K562 (cell line): ENCODE measurements at regions not wholly inside any gene's neighbourhood (a gene's known extent, or its start where the extent isn't known, plus 50 kb on each side); places are given as distances from the start of the nearest gene placed in this dataset.

Source experiments
- ATAC-seq: fragments of 200-7000 bp; cut with Tn5 transposase; 3 replicates; pipeline ENCODE4 v1.9.1; 2020; ENCODE audit warnings: moderate library complexity
- BruUV-seq: library from RNA; stranded (reverse); fragments of 400-500 nt; replicated peaks from 2 replicates; lab custom pipeline; 2021; lab: Mats Ljungman, UMichigan
- CTCF ChIA-PET: fragments of 300-600 bp; formaldehyde crosslinking; extraction: SDS; loops from one replicate; lab custom pipeline; 2021; ENCODE audit warnings: low intra/inter-chr PET ratio; lab: Yijun Ruan, JAX
- POLR2A ChIA-PET: fragments of 300-600, 350-650 bp; sonication (Branson Sonifier 250); formaldehyde crosslinking; extraction: SDS; loops from one replicate; lab custom pipeline; 2021; ENCODE audit warnings: antibody characterized with exemption, inconsistent platforms; lab: Yijun Ruan, JAX
- DNase-seq, 4 experiments: peaks; one replicate each; pipeline versions ENCODE4 v3.0.0 to v3.0.0-alpha.2; 2011 to 2018; ENCODE audit warnings: low spot score in 3 of 4, mixed read lengths in 3 of 4; ENCODE audit errors: extremely low read depth in 1 of 4
- FAIRE-seq: peaks from 2 replicates; lab custom pipeline; 2011; peaks lifted over from hg19 to GRCh38; lab: Jason Lieb, UNC
- H2AFZ ChIP-seq: 2 replicates; pipeline ENCODE4 v1.6.0; 2011; ENCODE audit warnings: low read depth, low read length, control low read depth, inconsistent platforms
- H3K27ac ChIP-seq: fragments of 200-600 bp; 3 replicates; pipeline ENCODE4 v1.8.0; 2011; ENCODE audit warnings: low read depth, mild to moderate bottlenecking, control low read depth, inconsistent platforms, low read length, moderate library complexity, mixed read lengths; ENCODE audit errors: extremely low read depth
- H3K27me3 ChIP-seq, 2 experiments: fragments of 300-600 bp in 1 of 2; 2 replicates in 1 of 2; 3 replicates in 1 of 2; pipeline versions ENCODE4 v1.6.0 to v1.8.0; 2011; ENCODE audit warnings: inconsistent platforms in 2 of 2, low read length in 2 of 2, mild to moderate bottlenecking in 1 of 2, mixed read lengths in 1 of 2, moderate library complexity in 1 of 2; ENCODE audit not compliant: control insufficient read depth in 2 of 2, insufficient read depth in 2 of 2
- H3K36me3 ChIP-seq: fragments of 300-600 bp; 3 replicates; pipeline ENCODE4 v1.8.0; 2011; ENCODE audit warnings: mild to moderate bottlenecking, low read length, inconsistent platforms; ENCODE audit not compliant: control insufficient read depth, insufficient read depth
- H3K4me1 ChIP-seq, 2 experiments: fragments of 200-600 bp in 1 of 2; replicated peaks in 1 of 2; 2 replicates in 1 of 2; 3 replicates in 1 of 2; pipeline versions ENCODE4 v1.5.1 to v1.8.0; 2011; ENCODE audit warnings: inconsistent platforms in 2 of 2, low read length in 2 of 2, mild to moderate bottlenecking in 1 of 2, mixed read lengths in 1 of 2, moderate library complexity in 1 of 2; ENCODE audit not compliant: control insufficient read depth in 2 of 2, insufficient read depth in 2 of 2
- H3K4me2 ChIP-seq: 2 replicates; pipeline ENCODE4 v1.6.1; 2011; ENCODE audit warnings: low read length, control low read depth, inconsistent platforms, mixed read lengths; ENCODE audit not compliant: insufficient read depth
- H3K4me3 ChIP-seq: fragments of 200-600 bp; sonication (generic), shearing (Covaris generic); 2 replicates; pipeline ENCODE4 v1.5.1; 2016; ENCODE audit warnings: control low read depth, inconsistent platforms
- H3K79me2 ChIP-seq: fragments of 200-600 bp; 3 replicates; pipeline ENCODE4 v1.8.0; 2011; ENCODE audit warnings: low read length, inconsistent platforms; ENCODE audit not compliant: control insufficient read depth, insufficient read depth
- H3K9ac ChIP-seq, 2 experiments: 2 replicates each; pipeline versions ENCODE4 v1.6.0 to v1.6.1; 2011; ENCODE audit warnings: low read depth in 2 of 2, low read length in 2 of 2, control low read depth in 1 of 2, inconsistent platforms in 1 of 2, mild to moderate bottlenecking in 1 of 2, mixed read lengths in 1 of 2; ENCODE audit not compliant: insufficient read depth in 1 of 2
- H3K9me1 ChIP-seq: one replicate; pipeline ENCODE4 v1.6.0; 2011; ENCODE audit warnings: inconsistent platforms, mild to moderate bottlenecking, low read length, moderate library complexity; ENCODE audit not compliant: control insufficient read depth, insufficient read depth
- H3K9me3 ChIP-seq: replicated peaks from 2 replicates; pipeline ENCODE4 v1.5.1; 2011; ENCODE audit warnings: low read depth, low read length, inconsistent platforms; ENCODE audit not compliant: control insufficient read depth, insufficient read depth
- H4K20me1 ChIP-seq: replicated peaks from 2 replicates; pipeline ENCODE4 v1.6.1; 2011; ENCODE audit warnings: low read length, inconsistent platforms, mixed read lengths; ENCODE audit not compliant: control insufficient read depth, insufficient read depth
- ATF7 ChIP-seq: fragments of 450-650 bp; IDR thresholded peaks from 2 replicates; pipeline ENCODE4 v1.7.1; 2014; ENCODE audit warnings: mild to moderate bottlenecking, moderate library complexity
- HNRNPK ChIP-seq: fragments of 200-400 bp; formaldehyde crosslinking; IDR thresholded peaks from one replicate; pipeline ENCODE4 v1.6.1; 2018; ENCODE audit warnings: mild to moderate bottlenecking, low read depth, low read length; ENCODE audit not compliant: poor library complexity, severe bottlenecking
- RBM15 ChIP-seq: fragments of 200-400 bp; formaldehyde crosslinking; IDR thresholded peaks from 2 replicates; pipeline ENCODE4 v1.6.1; 2018; ENCODE audit warnings: mild to moderate bottlenecking, low read length, moderate library complexity; ENCODE audit not compliant: insufficient read depth
- TEAD2 ChIP-seq: fragments of 450-650 bp; IDR thresholded peaks from 2 replicates; pipeline ENCODE4 v1.6.1; 2016; ENCODE audit warnings: missing genetic modification characterization, control low read depth, missing compliant biosample characterization
- ZC3H8 ChIP-seq: fragments of 450-650 bp; IDR thresholded peaks from 2 replicates; pipeline ENCODE4 v1.6.1; 2017
- ZNF121 ChIP-seq: sonication (generic); formaldehyde crosslinking; conservative IDR thresholded peaks from 2 replicates; pipeline ENCODE4 v1.8.0; 2022; ENCODE audit warnings: missing genetic modification reagents
- ZNF778 ChIP-seq: fragments of 450-650 bp; formaldehyde crosslinking; IDR thresholded peaks from 2 replicates; pipeline ENCODE4 v1.4.0; 2020; ENCODE audit warnings: mild to moderate bottlenecking, moderate library complexity
- WGBS: fragments of 100-300 bp; shearing (Covaris generic); methylation state at CpG from one replicate; pipeline ENCODE4 v1.1.6; 2016; ENCODE audit warnings: low coverage, mixed read lengths; ENCODE audit not compliant: insufficient coverage; ENCODE audit errors: missing lambda C conversion rate; 5-methylcytosine and 5-hydroxymethylcytosine counted together
- in situ Hi-C: fragments of 300-500 bp; cut with MboI; formaldehyde crosslinking; loops from 4 replicates; pipeline ENCODE4 v1.15.0; 2018; ENCODE audit warnings: inconsistent platforms, mixed read lengths
- intact Hi-C: fragments of 100-400 bp; cut with micrococcal nuclease; formaldehyde crosslinking; loops from 2 replicates; pipeline ENCODE4 v1.14.2; 2022
- TF ChIP-seq, protein P1 (sequence below): fragments of 200-800 bp; sonication (Bioruptor generic); IDR thresholded peaks from 2 replicates; pipeline ENCODE4 v1.6.1; 2016; ENCODE audit warnings: missing genetic modification characterization, missing compliant biosample characterization
- TF ChIP-seq, protein P2 (sequence below), 2 experiments: fragments of 450-650 bp; formaldehyde crosslinking in 1 of 2; IDR thresholded peaks; 2 replicates each; pipeline versions ENCODE4 v1.4.0 to v1.6.1; 2014 to 2020; ENCODE audit warnings: mild to moderate bottlenecking in 2 of 2, borderline replicate concordance in 1 of 2, low read depth in 1 of 2

DNA sequence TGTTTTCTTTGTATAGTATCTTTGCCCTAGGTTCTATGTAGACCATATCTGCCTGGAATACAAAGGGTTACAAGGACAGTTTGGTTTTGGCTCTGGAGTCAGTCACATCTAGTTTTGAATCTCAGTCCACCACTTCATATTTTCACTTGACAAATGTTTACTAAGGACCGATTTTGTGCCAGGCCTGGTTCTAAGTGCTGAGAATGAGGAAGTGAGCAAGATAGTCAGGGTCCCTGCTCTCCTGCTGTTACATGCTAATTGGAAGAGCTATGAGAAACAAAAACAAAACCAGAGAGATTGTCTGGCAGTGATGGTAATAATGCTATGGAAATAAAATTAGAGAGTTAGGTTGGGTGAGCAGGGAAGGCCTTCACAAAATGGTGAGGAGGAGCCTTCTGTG, 66.1 kb upstream of the ARHGAP20 start (continued):
- no peak for TF ChIP-seq HNRNPK
- TF ChIP-seq ZNF778 (CRISPR knock-in tag): no peak

DNA sequence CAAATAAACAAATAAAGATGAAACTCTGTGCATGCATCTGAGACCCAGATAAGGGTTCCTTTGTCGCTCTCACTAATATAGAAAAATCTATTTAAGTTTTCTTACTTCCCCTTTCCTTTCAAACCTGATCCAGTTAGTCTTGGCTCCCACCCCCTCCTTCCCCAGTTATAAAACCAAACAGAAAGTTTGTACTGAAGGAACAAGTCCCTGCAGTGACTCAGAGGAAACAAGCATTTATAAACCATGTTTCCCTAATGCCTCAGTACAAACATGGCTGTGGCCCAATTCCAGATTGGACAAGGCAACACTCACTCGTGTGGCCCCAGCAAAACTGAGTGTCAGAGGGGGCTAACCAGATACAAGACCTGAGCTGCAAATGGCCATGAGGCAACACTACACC, 65.5 kb upstream of the ARHGAP20 start:
- CTCF ChIA-PET: no interaction called here
- H3K9ac ChIP-seq: no peak overlapping the region
- H3K36me3 ChIP-seq: no peaks in the 10 kb centered on the region
- H3K27me3 ChIP-seq: no peaks in the 10 kb centered on the region
- no peaks in the 10 kb centered on the region for H3K9me1 ChIP-seq
- no peaks in the 10 kb centered on the region for H3K4me1 ChIP-seq
- no peak overlapping the region for H2AFZ ChIP-seq
- no peak overlapping the region for H3K27ac ChIP-seq
- H3K79me2 ChIP-seq: no peaks in the 10 kb centered on the region
- H3K4me3 ChIP-seq: no peak overlapping the region
- no peak overlapping the region for H3K4me2 ChIP-seq
- H4K20me1 ChIP-seq: no peaks in the 10 kb centered on the region
- no peak for FAIRE-seq
- in situ Hi-C loops (no loop called here), intact Hi-C loops (no loop called here)
- no peak for ATAC-seq
- 0 out of 2 replicates have a peak, but pooled peaks cover 2% of the 10 kb centered on the region for H3K9me3 ChIP-seq
- 0% methylated on average over 2 of the region's 2 CpGs for WGBS
- POLR2A ChIA-PET: no interaction called here
- BruUV-seq: no TSS peak
- DNase-seq: no peak
- TF ChIP-seq ZNF121: no peak
- no peak for TF ChIP-seq ZC3H8
- TF ChIP-seq, protein P1, sequence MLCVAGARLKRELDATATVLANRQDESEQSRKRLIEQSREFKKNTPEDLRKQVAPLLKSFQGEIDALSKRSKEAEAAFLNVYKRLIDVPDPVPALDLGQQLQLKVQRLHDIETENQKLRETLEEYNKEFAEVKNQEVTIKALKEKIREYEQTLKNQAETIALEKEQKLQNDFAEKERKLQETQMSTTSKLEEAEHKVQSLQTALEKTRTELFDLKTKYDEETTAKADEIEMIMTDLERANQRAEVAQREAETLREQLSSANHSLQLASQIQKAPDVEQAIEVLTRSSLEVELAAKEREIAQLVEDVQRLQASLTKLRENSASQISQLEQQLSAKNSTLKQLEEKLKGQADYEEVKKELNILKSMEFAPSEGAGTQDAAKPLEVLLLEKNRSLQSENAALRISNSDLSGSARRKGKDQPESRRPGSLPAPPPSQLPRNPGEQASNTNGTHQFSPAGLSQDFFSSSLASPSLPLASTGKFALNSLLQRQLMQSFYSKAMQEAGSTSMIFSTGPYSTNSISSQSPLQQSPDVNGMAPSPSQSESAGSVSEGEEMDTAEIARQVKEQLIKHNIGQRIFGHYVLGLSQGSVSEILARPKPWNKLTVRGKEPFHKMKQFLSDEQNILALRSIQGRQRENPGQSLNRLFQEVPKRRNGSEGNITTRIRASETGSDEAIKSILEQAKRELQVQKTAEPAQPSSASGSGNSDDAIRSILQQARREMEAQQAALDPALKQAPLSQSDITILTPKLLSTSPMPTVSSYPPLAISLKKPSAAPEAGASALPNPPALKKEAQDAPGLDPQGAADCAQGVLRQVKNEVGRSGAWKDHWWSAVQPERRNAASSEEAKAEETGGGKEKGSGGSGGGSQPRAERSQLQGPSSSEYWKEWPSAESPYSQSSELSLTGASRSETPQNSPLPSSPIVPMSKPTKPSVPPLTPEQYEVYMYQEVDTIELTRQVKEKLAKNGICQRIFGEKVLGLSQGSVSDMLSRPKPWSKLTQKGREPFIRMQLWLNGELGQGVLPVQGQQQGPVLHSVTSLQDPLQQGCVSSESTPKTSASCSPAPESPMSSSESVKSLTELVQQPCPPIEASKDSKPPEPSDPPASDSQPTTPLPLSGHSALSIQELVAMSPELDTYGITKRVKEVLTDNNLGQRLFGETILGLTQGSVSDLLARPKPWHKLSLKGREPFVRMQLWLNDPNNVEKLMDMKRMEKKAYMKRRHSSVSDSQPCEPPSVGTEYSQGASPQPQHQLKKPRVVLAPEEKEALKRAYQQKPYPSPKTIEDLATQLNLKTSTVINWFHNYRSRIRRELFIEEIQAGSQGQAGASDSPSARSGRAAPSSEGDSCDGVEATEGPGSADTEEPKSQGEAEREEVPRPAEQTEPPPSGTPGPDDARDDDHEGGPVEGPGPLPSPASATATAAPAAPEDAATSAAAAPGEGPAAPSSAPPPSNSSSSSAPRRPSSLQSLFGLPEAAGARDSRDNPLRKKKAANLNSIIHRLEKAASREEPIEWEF (CRISPR knock-in tag): no peak
- no peak for TF ChIP-seq TEAD2 (tag)
- no peak for TF ChIP-seq RBM15
- TF ChIP-seq, protein P2, sequence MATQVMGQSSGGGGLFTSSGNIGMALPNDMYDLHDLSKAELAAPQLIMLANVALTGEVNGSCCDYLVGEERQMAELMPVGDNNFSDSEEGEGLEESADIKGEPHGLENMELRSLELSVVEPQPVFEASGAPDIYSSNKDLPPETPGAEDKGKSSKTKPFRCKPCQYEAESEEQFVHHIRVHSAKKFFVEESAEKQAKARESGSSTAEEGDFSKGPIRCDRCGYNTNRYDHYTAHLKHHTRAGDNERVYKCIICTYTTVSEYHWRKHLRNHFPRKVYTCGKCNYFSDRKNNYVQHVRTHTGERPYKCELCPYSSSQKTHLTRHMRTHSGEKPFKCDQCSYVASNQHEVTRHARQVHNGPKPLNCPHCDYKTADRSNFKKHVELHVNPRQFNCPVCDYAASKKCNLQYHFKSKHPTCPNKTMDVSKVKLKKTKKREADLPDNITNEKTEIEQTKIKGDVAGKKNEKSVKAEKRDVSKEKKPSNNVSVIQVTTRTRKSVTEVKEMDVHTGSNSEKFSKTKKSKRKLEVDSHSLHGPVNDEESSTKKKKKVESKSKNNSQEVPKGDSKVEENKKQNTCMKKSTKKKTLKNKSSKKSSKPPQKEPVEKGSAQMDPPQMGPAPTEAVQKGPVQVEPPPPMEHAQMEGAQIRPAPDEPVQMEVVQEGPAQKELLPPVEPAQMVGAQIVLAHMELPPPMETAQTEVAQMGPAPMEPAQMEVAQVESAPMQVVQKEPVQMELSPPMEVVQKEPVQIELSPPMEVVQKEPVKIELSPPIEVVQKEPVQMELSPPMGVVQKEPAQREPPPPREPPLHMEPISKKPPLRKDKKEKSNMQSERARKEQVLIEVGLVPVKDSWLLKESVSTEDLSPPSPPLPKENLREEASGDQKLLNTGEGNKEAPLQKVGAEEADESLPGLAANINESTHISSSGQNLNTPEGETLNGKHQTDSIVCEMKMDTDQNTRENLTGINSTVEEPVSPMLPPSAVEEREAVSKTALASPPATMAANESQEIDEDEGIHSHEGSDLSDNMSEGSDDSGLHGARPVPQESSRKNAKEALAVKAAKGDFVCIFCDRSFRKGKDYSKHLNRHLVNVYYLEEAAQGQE (IDR thresholded peaks at IDR 0.05; ENCODE audit: borderline replicate concordance): no peak
- TF ChIP-seq, protein P2 (CRISPR knock-in tag; IDR thresholded peaks at IDR 0.05; ENCODE audit: low read depth): no peak
- TF ChIP-seq ATF7: no peak
